HG03039 (cell line): ENCODE measurements at regions not wholly inside any gene's neighbourhood (a gene's known extent, or its start where the extent isn't known, plus 50 kb on each side); places are given as distances from the start of the nearest gene placed in this dataset.
A peak's percentile ranks its signal among the peaks of the same experiment; 100 is the strongest.

Source experiments
- ATAC-seq: cut with Tn5 transposase; IDR thresholded peaks from one replicate; pipeline ENCODE4 v1.9.1; 2021; ENCODE audit warnings: mild to moderate bottlenecking, moderate library complexity; ENCODE audit not compliant: unreplicated experiment

GRCh38 chr12:46131732-46132469 lies 136.9 kb downstream of the SLC38A1 start:
- no peak for ATAC-seq

- no peak for ATAC-seq
These were observed 137.3 kb upstream of the SCAF11 start for GRCh38 chr12:46127656-46128055.

GRCh38 chr12:46126050-46126727 lies 135.8 kb upstream of the SCAF11 start:
- ATAC-seq, result no peak

- peak; percentile 81 for ATAC-seq
These were observed 134.7 kb upstream of the SCAF11 start for GRCh38 chr12:46124848-46125619.

- ATAC-seq, result no peak
These were observed 133.9 kb upstream of the SCAF11 start for GRCh38 chr12:46124132-46124847.

GRCh38 chr12:46112364-46112763 lies 122.0 kb upstream of the SCAF11 start:
- ATAC-seq, result no peak

GRCh38 chr12:46111715-46112114 lies 121.3 kb upstream of the SCAF11 start:
- no peak for ATAC-seq

- no peak for ATAC-seq
These were observed 120.7 kb upstream of the SCAF11 start for GRCh38 chr12:46110928-46111699.

- no peak for ATAC-seq
These were observed 119.8 kb upstream of the SCAF11 start for GRCh38 chr12:46110223-46110611.

GRCh38 chr12:46109343-46110222 lies 119.2 kb upstream of the SCAF11 start:
- ATAC-seq, result no peak

GRCh38 chr12:46108721-46109120 lies 118.3 kb upstream of the SCAF11 start:
- ATAC-seq, result peak; percentile 92

GRCh38 chr12:46107591-46107990 lies 117.2 kb upstream of the SCAF11 start:
- no peak for ATAC-seq

- ATAC-seq, result no peak
These were observed 115.4 kb upstream of the SCAF11 start for GRCh38 chr12:46105735-46106134.

- no peak for ATAC-seq
These were observed 113.4 kb upstream of the SCAF11 start for GRCh38 chr12:46103559-46104383.

- ATAC-seq, result no peak
These were observed 111.1 kb upstream of the SCAF11 start for GRCh38 chr12:46101485-46101869.

GRCh38 chr12:46100551-46101484 lies 110.4 kb upstream of the SCAF11 start:
- no peak for ATAC-seq

GRCh38 chr12:46089414-46090162 lies 99.2 kb upstream of the SCAF11 start:
- no peak for ATAC-seq
